WTC11 (cell line): ENCODE measurements at regions not wholly inside any gene's neighbourhood (a gene's known extent, or its start where the extent isn't known, plus 50 kb on each side); places are given as distances from the start of the nearest gene placed in this dataset.

Experiments
- CTCF ChIP-seq: fragments of 200-600 bp; IDR thresholded peaks from 2 replicates; pipeline ENCODE4 v1.8.0; 2022; ENCODE audit warnings: antibody characterized with exemption
- NR2C2 ChIP-seq: sonication (generic); formaldehyde crosslinking; IDR thresholded peaks from 2 replicates; pipeline ENCODE4 v1.8.0; 2022; ENCODE audit warnings: mild to moderate bottlenecking, missing genetic modification reagents

DNA sequence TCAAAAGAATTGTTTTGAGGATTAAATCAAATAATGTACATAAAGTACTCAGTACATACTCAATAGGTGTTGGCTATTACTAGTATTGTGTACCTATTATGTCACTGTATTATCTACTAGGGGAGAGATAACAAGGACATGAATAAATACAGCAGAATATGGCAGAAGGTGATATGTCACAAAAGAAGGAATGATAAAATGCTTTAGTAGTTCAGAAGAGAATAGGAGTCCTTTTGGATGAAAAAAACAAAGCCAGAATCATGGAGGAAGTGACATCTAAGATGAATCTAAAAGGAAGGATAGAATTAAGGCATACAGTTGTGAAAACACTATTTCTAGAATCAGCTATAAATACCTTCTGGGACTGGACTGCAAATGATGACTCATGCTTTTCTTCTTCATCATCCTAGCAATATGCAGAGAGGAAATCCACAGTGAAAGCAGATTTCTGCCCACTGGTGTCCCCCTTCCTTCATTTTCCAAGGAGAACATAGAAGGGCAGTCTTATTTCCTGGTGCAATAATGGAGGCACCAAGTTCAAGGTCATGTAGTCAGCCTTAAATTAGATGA is 98.7 kb downstream of the GLUD2 start:
- TF ChIP-seq NR2C2 (CRISPR knock-in tag), result no peak
- no peak for TF ChIP-seq CTCF
